ENCODE measurements at regions not wholly inside any gene's neighbourhood (a gene's known extent, or its start where the extent isn't known, plus 50 kb on each side); places are given as distances from the start of the nearest gene placed in this dataset.

- no peak overlapping the region for H4K5ac ChIP-seq (ENCODE audit: low read depth, low read length)
- no peak overlapping the region for H3K9ac ChIP-seq (ENCODE audit: low read depth, low read length)
- no TSS peak for BruUV-seq (replicated peaks)
- H2AFZ ChIP-seq (replicated peaks; ENCODE audit: low read length, poor library complexity) = no peak overlapping the region
- POLR2A ChIA-PET (ENCODE audit: unreplicated experiment) = no interaction called here
- no peaks in the 10 kb centered on the region for H3K36me3 ChIP-seq (ENCODE audit: control insufficient read depth, insufficient read depth, low read length)
- CTCF ChIA-PET = no interaction called here
- no peak for TF ChIP-seq POLR2A (IDR thresholded peaks at IDR 0.05; ENCODE audit: low read depth, low read length)
- TF ChIP-seq RCOR1 (IDR thresholded peaks at IDR 0.05; ENCODE audit: insufficient replicate concordance, low read length) = no peak
- no peak for TF ChIP-seq NFE2L2 (IDR thresholded peaks at IDR 0.05; ENCODE audit: low read depth, low read length)
- TF ChIP-seq MXI1 (IDR thresholded peaks at IDR 0.05; ENCODE audit: borderline replicate concordance, low read depth, low read length) = no peak
- no peak for TF ChIP-seq SMC3 (IDR thresholded peaks at IDR 0.05; ENCODE audit: low read depth, low read length)
- TF ChIP-seq MAFK (IDR thresholded peaks at IDR 0.05; ENCODE audit: low read depth, low read length) = no peak
- TF ChIP-seq BHLHE40 (IDR thresholded peaks at IDR 0.05; ENCODE audit: low read depth, low read length) = no peak
- H3K4me2 ChIP-seq (ENCODE audit: low read depth, low read length) = no peak overlapping the region
- H2BK15ac ChIP-seq (ENCODE audit: low read depth, low read length) = no peak overlapping the region
- H4K20me1 ChIP-seq (ENCODE audit: insufficient read depth, low read length) = no peaks in the 10 kb centered on the region
- H3K23ac ChIP-seq (ENCODE audit: low read depth, low read length) = no peak overlapping the region
- no peak overlapping the region for H4K8ac ChIP-seq (ENCODE audit: low read depth in 2 of 2, low read length in 2 of 2)
- no peak for DNase-seq
- H3K4ac ChIP-seq (ENCODE audit: low read depth, low read length) = no peak overlapping the region
- H3K27me3 ChIP-seq (ENCODE audit: control insufficient read depth, insufficient read depth, low read length) = no peaks in the 10 kb centered on the region
- H2AK9ac ChIP-seq (replicated peaks; ENCODE audit: low read depth, low read length, poor library complexity) = no peak overlapping the region
- no peaks in the 10 kb centered on the region for H3K9me3 ChIP-seq (ENCODE audit: control insufficient read depth, insufficient read depth, low read length)
- intact Hi-C loops (cut with micrococcal nuclease) (no loop called here), dilution Hi-C loops (cut with HindIII; ENCODE audit: low sequenced_read_pairs, unreplicated experiment) (no loop called here), in situ Hi-C loops (cut with MboI; ENCODE audit: low sequenced_read_pairs) (no loop called here)
- WGBS, 2 experiments (ENCODE audit: extremely low coverage in 2 of 2, insufficient read length in 1 of 2) = no CpG with 5 or more reads among the region's 3 CpGs
- H2BK5ac ChIP-seq (ENCODE audit: low read depth, low read length, poor library complexity, severe bottlenecking) = no peak overlapping the region
- H2AK5ac ChIP-seq (ENCODE audit: low read depth, low read length) = no peak overlapping the region
- H3K18ac ChIP-seq (ENCODE audit: low read depth, low read length) = no peak overlapping the region
- H2BK120ac ChIP-seq (ENCODE audit: low read depth, low read length) = no peak overlapping the region
- no peak overlapping the region for H3K14ac ChIP-seq (replicated peaks; ENCODE audit: low read depth, low read length)
- H3K9me1 ChIP-seq (ENCODE audit: insufficient read depth, low read length) = no peaks in the 10 kb centered on the region
- no peaks in the 10 kb centered on the region for H3K79me1 ChIP-seq (ENCODE audit: low read depth in 1 of 2, low read length in 2 of 2)
- H3K56ac ChIP-seq (ENCODE audit: extremely low read depth, insufficient read depth, low read length) = no peak overlapping the region
- no peak overlapping the region for H3K4me3 ChIP-seq (ENCODE audit: insufficient read depth, low read depth, low read length)
- no peak for ATAC-seq (ENCODE audit: low read depth)
- H3K4me1 ChIP-seq (ENCODE audit: control insufficient read depth, insufficient read depth, low read length) = no peaks in the 10 kb centered on the region
- H2BK20ac ChIP-seq (ENCODE audit: low read depth, low read length) = no peak overlapping the region
- no peak overlapping the region for H4K91ac ChIP-seq (ENCODE audit: insufficient read depth, low read depth, low read length)
- H3K27ac ChIP-seq (ENCODE audit: insufficient read depth, low read length) = no peak overlapping the region
Measured at GRCh38 chrX:106246511-106246910, 78.4 kb downstream of the PWWP3B start.

All from IMR-90 (cell line).